Ovary (tissue), 3 donors: ENCODE measurements at regions not wholly inside any gene's neighbourhood (a gene's known extent, or its start where the extent isn't known, plus 50 kb on each side); places are given as distances from the start of the nearest gene placed in this dataset.

ENCODE experiments used
- CTCF ChIP-seq, 3 donors: fragments of 450-650 bp in 2 of 3; fragments of 200-600 bp in 1 of 3; IDR thresholded peaks; one replicate each; pipeline versions ENCODE4 v1.5.1 to v1.8.0; 2016 to 2022; ENCODE audit warnings: antibody characterized with exemption in 3 of 3, mild to moderate bottlenecking in 1 of 3
- EP300 ChIP-seq: sonication (generic); formaldehyde crosslinking; IDR thresholded peaks from one replicate; pipeline ENCODE4 v1.6.1; 2017; ENCODE audit warnings: antibody characterized with exemption
- POLR2A ChIP-seq: fragments of 450-650 bp; IDR thresholded peaks from one replicate; pipeline ENCODE4 v1.6.1; 2017; ENCODE audit warnings: antibody characterized with exemption, mild to moderate bottlenecking, moderate library complexity
- donor health status: DM: no; HTN: no; CAD: no.

DNA sequence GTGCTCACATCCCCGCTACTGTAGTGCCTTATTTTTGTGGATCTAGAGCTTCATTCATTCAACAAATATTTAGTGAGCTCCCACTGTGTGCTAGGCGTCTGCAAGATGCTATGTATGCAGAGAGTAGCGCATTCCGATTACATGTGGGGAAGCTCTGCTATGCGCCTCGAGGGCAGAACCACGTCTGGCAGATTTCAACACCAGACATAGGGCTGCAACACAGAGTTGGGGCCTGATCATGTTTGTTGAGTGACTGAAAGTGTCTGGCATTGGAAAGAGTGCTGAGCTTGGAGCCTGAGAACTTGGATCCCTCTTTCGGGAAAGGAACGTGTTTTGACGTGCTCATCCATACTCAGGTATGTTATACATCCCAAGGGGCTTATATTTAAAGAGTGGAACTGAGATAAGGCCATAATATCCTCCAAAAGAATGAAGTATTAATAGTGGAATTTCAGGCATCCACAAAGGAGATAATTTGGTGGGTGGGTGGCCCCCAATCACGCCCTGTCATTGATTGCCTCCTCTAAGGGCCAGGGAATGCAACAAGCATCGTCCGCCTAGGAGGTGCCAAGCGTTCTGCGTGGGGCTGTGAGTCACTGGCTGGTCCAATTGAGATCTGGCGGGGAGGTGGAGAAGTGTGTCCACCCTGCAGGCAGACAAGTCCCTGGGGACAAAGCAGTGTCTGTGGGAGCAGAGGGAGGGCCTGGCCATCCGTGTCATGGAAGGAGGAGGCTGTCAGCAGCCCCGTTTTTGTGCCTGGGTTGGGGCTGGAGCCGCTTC lies 62.8 kb upstream of the ZBTB40 start:
- TF ChIP-seq CTCF (IDR thresholded peaks at IDR 0.05), result no peak
- no peak for TF ChIP-seq POLR2A
- TF ChIP-seq EP300, result no peak
